ENCODE measurements at regions not wholly inside any gene's neighbourhood (a gene's known extent, or its start where the extent isn't known, plus 50 kb on each side); places are given as distances from the start of the nearest gene placed in this dataset.

GRCh38 chr11:27868709-27869108, 168.5 kb upstream of the BDNF start:
- H2AFZ ChIP-seq = no peak overlapping the region
- Mint-ChIP-seq H3K36me3 (ENCODE audit: low read depth) (no peaks in the 10 kb centered on the region), H3K27ac (no peak overlapping the region), H3K4me1 (peaks cover 2% of the 10 kb centered on the region; the same call in 1 of the 3 replicates), H3K9me3 (no peaks in the 10 kb centered on the region), H3K27me3 (ENCODE audit: insufficient read depth, low read depth, poor library complexity) (peaks cover 4% of the 10 kb centered on the region), H3K4me3 (no peak overlapping the region)
- H3K4me3 ChIP-seq = no peak overlapping the region
- no peaks in the 10 kb centered on the region for H3K4me1 ChIP-seq (ENCODE audit: insufficient read depth)
- H3K79me2 ChIP-seq (replicated peaks; ENCODE audit: insufficient read depth) = no peaks in the 10 kb centered on the region
- no peak for TF ChIP-seq ZNF462 (CRISPR knock-in tag; IDR thresholded peaks at IDR 0.05)
- no peak for TF ChIP-seq REST (IDR thresholded peaks at IDR 0.05; ENCODE audit: unreplicated experiment)
- no peak for DNase-seq (ENCODE audit: low spot score)
- no peak for ATAC-seq
- H4K20me1 ChIP-seq (replicated peaks; ENCODE audit: insufficient read depth) = no peaks in the 10 kb centered on the region
- H3K36me3 ChIP-seq (ENCODE audit: insufficient read depth) = no peaks in the 10 kb centered on the region
- H3K9me2 ChIP-seq (ENCODE audit: insufficient read depth) = no peaks in the 10 kb centered on the region; the same call in 1 of the 2 replicates
- H3K27ac ChIP-seq (ENCODE audit: low read depth) = no peak overlapping the region
- H3K27me3 ChIP-seq (ENCODE audit: insufficient read depth) = no peaks in the 10 kb centered on the region
- H3F3A ChIP-seq (replicated peaks; ENCODE audit: low read depth) = no peaks in the 10 kb centered on the region
- no peak overlapping the region for H3K4me2 ChIP-seq
